Activated T-helper 1 cell treated with anti-CD3 and anti-CD28 coated beads, Interleukin-12 subunit alpha, Interleukin-12 subunit beta, Interleukin-2, Interleukin-4 antibody, amounts not matched to agents 30 ng/mL and 10 ng/mL and 1 ng/mL, durations not matched to agents 14 hours and 24 hours and 36 hours (primary cell): ENCODE measurements at regions not wholly inside any gene's neighbourhood (a gene's known extent, or its start where the extent isn't known, plus 50 kb on each side); places are given as distances from the start of the nearest gene placed in this dataset.

ENCODE experiments used
- DNase-seq: peaks from one replicate; pipeline ENCODE4 v3.0.0; 2021; ENCODE audit warnings: low spot score
- H3K27ac Mint-ChIP-seq: one replicate; pipeline ENCODE4 v1.8.0; 2021; ENCODE audit warnings: mild to moderate bottlenecking, mixed read lengths
- H3K27me3 Mint-ChIP-seq: one replicate; pipeline ENCODE4 v1.8.0; 2022; ENCODE audit warnings: mild to moderate bottlenecking, moderate library complexity, mixed read lengths; ENCODE audit not compliant: insufficient read depth
- H3K36me3 Mint-ChIP-seq: one replicate; pipeline ENCODE4 v1.8.0; 2021; ENCODE audit warnings: low read depth, mixed read lengths
- H3K4me1 Mint-ChIP-seq: one replicate; pipeline ENCODE4 v1.8.0; 2021; ENCODE audit warnings: low read depth, mixed read lengths
- H3K4me3 Mint-ChIP-seq: one replicate; pipeline ENCODE4 v1.8.0; 2021; ENCODE audit warnings: mild to moderate bottlenecking, moderate library complexity, mixed read lengths
- H3K9me3 Mint-ChIP-seq: one replicate; pipeline ENCODE4 v1.8.0; 2021; ENCODE audit warnings: mixed read lengths
- intact Hi-C: fragments of 100-400 bp; cut with micrococcal nuclease; formaldehyde crosslinking; loops from one replicate; pipeline ENCODE4 v1.15.1; 2024

DNA sequence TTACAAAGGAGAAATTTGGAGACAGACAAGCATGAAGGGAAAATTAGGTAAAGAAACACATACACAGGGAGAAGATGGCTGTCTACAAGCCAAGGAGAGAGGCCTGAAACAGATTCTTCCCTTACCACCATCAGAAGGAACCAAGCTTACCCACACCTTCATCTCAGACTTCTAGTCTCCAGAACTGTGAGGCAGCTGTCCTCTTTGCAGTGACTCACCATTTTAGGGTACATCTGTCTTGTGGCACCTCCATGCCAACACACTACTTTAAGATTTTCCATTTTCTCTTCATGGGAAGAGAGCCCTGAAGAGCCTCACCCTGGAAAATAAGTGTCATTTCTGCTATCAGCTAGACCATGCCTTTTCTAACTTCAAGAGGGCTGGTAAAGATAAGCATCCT is 369.3 kb downstream of the FRK start:
- Mint-ChIP-seq H3K27ac (no peak overlapping the region), H3K36me3 (no peaks in the 10 kb centered on the region), H3K27me3 (no peaks in the 10 kb centered on the region), H3K9me3 (peaks cover 3% of the 10 kb centered on the region), H3K4me3 (no peak overlapping the region), H3K4me1 (no peaks in the 10 kb centered on the region)
- intact Hi-C loops: no loop called here
- DNase-seq: no peak

DNA sequence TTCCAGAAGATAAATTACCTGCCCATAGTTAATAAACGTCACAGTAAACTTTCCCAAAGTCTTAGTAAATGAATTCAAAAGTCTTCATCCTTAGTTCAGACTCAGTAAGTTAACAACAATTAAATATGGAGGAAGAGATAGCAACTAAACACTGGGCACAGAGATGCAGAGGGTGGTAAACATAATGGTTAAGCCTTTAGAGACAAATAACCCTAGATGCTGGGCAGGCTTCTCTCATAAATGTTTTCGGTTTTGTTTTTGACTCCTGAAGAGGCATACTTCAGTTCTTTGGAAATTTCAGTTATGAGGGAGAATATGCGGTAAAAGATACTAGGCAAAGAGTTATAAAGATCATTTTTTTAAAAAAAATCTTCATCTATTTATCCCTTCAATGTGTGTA is 369.8 kb downstream of the FRK start:
- no peak overlapping the region for H3K4me3 Mint-ChIP-seq
- H3K27me3 Mint-ChIP-seq: no peaks in the 10 kb centered on the region
- no peaks in the 10 kb centered on the region for H3K36me3 Mint-ChIP-seq
- no peaks in the 10 kb centered on the region for H3K4me1 Mint-ChIP-seq
- DNase-seq: no peak
- no peak overlapping the region for H3K27ac Mint-ChIP-seq
- H3K9me3 Mint-ChIP-seq: no peaks in the 10 kb centered on the region
- intact Hi-C loops: no loop called here

DNA sequence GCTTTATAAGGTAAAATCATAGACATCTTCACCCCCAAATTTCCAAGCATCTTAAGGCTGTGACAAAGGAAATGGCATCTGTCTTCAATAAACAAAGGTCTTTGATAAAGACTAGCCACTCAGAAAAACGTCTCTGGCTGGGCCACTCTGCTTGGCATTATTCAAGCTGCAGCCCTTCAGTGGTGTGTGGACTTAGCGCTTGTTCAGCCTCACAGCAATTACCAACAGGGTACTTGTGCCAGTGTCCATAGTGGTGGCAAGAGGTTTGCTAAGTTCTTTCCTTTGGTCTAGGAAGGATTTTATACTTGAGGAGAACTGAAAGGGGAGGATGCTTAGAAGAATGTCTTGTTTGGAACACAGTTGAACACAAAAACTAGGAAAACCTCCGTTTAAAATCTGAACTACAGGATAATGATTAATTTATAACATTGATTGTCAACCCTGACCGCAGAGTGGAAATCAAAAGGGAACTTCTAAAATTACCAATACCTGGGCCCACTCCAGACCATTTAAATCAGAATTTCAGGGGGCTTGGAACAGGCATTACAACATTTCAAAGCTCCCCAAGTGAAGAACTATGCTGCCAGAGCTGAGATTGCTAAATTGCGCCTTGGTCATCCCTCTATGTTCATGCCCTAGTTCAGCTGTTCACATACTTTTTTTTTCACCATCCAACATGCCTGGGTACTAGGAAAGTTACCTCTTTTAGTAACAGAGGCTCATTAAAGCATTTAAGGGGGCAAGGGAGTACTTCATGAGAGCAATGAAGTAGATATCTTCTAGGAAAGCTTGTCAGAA is 378.5 kb downstream of the FRK start:
- H3K4me1 Mint-ChIP-seq: no peaks in the 10 kb centered on the region
- H3K27ac Mint-ChIP-seq: no peak overlapping the region
- intact Hi-C loops: no loop called here

DNA sequence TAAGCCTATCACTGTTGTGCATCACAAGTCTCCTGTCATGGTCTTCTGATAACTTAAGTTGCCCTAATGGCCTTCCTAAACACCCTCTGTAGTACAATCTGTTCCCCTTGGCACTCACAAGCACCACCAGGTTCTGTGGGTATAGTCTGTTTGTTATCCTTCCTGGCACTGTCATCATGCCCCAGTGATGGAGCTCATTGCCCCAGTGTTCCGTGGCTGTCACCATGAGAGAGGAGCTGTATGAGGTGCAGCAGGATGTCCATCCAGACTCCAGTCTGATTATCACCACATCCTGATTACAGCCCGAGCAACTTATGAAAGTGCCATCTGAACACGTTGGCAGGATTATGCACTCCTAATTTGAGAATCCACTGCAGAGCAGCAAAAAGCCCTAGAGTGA is 380.1 kb downstream of the FRK start:
- no peaks in the 10 kb centered on the region for H3K27me3 Mint-ChIP-seq
- no peaks in the 10 kb centered on the region for H3K36me3 Mint-ChIP-seq
- DNase-seq: no peak
- no peaks in the 10 kb centered on the region for H3K4me1 Mint-ChIP-seq
- intact Hi-C loops: no loop called here
- no peak overlapping the region for H3K4me3 Mint-ChIP-seq
- peaks cover 7% of the 10 kb centered on the region for H3K9me3 Mint-ChIP-seq
- H3K27ac Mint-ChIP-seq: no peak overlapping the region

More for the DNA sequence above, 378.5 kb downstream of the FRK start:
- Mint-ChIP-seq H3K27me3 (no peaks in the 10 kb centered on the region), H3K9me3 (no peaks in the 10 kb centered on the region), H3K36me3 (no peaks in the 10 kb centered on the region), H3K4me3 (no peak overlapping the region)
- no peak for DNase-seq

DNA sequence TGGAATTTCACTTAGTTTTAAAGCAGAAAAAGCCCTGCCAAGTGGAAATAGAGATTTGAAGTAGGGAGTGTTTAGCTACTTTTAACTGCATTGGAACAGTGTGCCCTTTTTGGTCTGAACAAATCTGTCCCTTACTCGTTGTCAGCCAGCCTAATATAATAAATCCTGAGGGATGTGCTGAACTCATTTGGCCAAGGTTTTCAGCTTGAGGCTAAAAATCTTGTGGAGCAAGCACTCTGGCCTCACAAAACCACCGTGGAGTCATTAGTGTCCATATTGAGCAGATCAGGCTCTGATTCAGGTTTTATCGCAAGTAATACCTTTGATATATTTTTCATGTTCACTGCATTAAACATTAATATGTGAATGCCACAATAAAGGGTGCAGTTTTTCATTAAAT is 383.5 kb downstream of the FRK start:
- peaks cover 8% of the 10 kb centered on the region for H3K9me3 Mint-ChIP-seq
- H3K27ac Mint-ChIP-seq: no peak overlapping the region
- no peak for DNase-seq
- no peaks in the 10 kb centered on the region for H3K27me3 Mint-ChIP-seq
- no peaks in the 10 kb centered on the region for H3K36me3 Mint-ChIP-seq
- intact Hi-C loops: no loop called here
- no peak overlapping the region for H3K4me3 Mint-ChIP-seq
- H3K4me1 Mint-ChIP-seq: no peaks in the 10 kb centered on the region

DNA sequence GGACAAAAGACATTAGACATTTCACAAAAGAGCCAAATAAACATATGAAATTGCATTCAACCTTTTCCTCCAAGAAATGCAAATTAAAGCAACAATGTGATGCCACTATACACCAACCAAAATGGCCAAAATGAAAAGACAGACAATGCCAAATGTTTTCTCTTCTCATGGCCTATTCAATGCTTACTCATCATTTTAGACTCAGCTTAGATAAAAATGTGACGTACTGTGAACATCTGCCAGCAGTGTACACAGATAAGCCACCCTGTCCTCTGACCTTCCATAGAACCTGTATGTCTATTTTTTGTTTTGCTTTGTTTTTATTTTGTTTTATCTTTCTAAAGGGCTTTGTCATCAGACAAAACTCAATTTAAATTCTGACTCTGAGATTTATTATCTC is 385.2 kb downstream of the FRK start:
- Mint-ChIP-seq H3K36me3 (no peaks in the 10 kb centered on the region), H3K4me1 (no peaks in the 10 kb centered on the region), H3K27ac (no peak overlapping the region), H3K9me3 (peaks cover 8% of the 10 kb centered on the region), H3K4me3 (no peak overlapping the region), H3K27me3 (no peaks in the 10 kb centered on the region)
- intact Hi-C loops: no loop called here
- no peak for DNase-seq

DNA sequence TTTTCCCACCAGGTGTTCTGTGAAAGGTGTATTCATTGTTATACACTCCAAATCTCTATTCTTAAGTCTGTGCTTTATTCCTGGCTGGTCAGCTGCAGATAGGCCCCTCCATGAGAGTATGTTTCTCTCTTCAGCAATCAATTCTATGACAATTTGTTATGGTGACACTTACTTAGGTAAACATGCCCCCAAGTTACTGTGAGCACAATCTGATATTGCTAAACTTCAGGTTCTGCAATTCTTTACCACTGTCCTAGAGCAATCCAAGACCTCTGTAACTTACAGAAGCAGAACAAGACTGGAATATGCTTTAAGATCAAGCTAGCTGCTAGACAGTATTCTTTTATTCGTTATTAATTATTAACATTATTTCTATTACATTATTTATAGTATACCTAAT is 391.9 kb downstream of the FRK start:
- no peak for DNase-seq
- intact Hi-C loops: no loop called here
- H3K27ac Mint-ChIP-seq: no peak overlapping the region
- no peaks in the 10 kb centered on the region for H3K27me3 Mint-ChIP-seq
- H3K4me3 Mint-ChIP-seq: no peak overlapping the region
- H3K9me3 Mint-ChIP-seq: no peaks in the 10 kb centered on the region
- H3K4me1 Mint-ChIP-seq: no peaks in the 10 kb centered on the region
- no peaks in the 10 kb centered on the region for H3K36me3 Mint-ChIP-seq

DNA sequence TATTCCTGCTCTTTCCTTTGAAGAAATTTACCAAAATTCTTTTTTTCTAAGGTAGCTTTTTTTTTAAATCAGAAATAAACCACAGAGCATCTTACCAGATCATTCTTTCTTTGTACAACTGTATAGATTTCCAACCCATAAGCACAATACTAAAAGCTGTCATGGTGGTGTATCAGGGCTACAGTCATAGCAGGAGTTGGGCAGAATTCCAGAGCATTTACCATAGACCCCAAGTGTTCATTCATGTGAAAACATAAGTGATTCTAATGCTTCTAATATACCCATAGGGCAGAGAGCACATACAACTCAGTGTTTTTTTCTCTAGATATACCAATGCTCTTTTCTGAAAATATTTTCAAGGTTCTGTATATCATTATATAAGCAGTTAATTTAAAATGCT is 392.5 kb downstream of the FRK start:
- Mint-ChIP-seq H3K36me3 (no peaks in the 10 kb centered on the region), H3K27me3 (no peaks in the 10 kb centered on the region), H3K4me1 (no peaks in the 10 kb centered on the region), H3K27ac (no peak overlapping the region), H3K9me3 (no peaks in the 10 kb centered on the region), H3K4me3 (no peak overlapping the region)
- intact Hi-C loops: no loop called here
- DNase-seq: no peak

DNA sequence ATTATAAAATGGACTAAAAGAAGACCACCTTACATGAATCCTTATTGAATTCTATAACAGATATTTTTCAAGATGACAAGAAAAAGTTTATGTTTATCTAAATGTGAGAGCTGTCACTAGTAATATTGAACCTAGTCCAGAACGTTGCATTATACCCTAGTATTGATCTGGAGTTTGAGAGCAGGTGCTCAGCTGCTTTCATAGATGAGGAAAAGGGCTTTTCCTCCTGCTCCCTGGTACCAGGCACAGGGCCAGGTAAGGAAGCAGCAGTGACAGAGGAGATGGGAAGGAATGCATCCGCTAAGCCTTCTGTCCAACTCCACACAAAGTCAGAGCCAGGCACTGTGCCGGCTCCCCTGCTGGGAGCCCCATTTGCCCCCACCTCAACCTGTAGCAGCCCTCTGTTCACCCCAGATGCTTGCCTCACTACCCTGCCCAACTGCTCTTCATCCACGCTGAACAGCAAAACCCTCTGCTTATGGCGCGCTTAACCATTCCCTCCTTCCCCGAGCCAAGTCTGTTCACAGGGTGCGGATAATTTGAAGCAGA is 393.1 kb downstream of the FRK start:
- Mint-ChIP-seq H3K4me1 (no peaks in the 10 kb centered on the region), H3K36me3 (no peaks in the 10 kb centered on the region), H3K27me3 (no peaks in the 10 kb centered on the region), H3K4me3 (no peak overlapping the region), H3K9me3 (no peaks in the 10 kb centered on the region), H3K27ac (no peak overlapping the region)
- no peak for DNase-seq
- intact Hi-C loops: no loop called here

DNA sequence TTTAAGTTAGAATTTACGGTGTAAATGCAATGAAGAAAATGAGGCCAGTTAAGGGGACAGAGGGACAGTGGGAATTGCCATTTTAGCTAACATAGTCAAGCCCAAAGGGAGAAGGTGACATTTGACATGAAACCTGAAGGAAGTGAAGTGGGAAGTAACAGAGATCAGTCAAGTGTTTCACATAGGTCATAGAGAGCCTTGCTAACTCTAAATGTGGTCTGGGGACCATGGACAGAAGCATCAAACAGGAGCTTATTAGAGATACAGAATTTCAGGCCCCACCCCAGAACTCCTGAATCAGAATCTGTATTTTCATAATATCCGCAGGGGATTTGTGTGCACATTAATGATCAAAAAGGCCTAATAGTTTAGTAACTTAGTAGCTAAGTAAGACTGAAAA is 393.7 kb downstream of the FRK start:
- DNase-seq: no peak
- H3K27me3 Mint-ChIP-seq: no peaks in the 10 kb centered on the region
- H3K4me1 Mint-ChIP-seq: no peaks in the 10 kb centered on the region
- intact Hi-C loops: no loop called here
- H3K9me3 Mint-ChIP-seq: no peaks in the 10 kb centered on the region
- no peaks in the 10 kb centered on the region for H3K36me3 Mint-ChIP-seq
- no peak overlapping the region for H3K4me3 Mint-ChIP-seq
- no peak overlapping the region for H3K27ac Mint-ChIP-seq

DNA sequence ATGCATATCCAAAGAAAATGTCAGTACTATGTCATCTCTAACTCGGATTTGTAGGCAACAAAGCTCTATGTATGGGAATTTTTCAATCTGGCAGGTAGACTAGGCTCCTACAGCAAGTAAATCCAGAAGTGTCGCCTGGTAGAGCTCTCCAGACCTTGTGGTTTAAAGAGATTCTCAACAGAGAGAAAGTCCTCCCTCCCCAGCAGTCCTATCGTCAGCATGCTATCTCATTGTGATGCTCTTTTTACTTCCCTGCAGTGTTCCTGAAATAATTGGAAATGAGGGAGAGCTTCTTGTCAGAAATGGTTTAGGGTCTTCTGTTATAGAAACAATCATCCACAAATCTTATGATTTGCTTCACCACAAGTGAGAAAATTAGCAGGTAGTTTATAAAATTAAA is 395.4 kb downstream of the FRK start:
- Mint-ChIP-seq H3K4me1 (no peaks in the 10 kb centered on the region), H3K27ac (no peak overlapping the region), H3K27me3 (no peaks in the 10 kb centered on the region), H3K9me3 (no peaks in the 10 kb centered on the region), H3K36me3 (no peaks in the 10 kb centered on the region), H3K4me3 (no peak overlapping the region)
- DNase-seq: no peak
- intact Hi-C loops: no loop called here

DNA sequence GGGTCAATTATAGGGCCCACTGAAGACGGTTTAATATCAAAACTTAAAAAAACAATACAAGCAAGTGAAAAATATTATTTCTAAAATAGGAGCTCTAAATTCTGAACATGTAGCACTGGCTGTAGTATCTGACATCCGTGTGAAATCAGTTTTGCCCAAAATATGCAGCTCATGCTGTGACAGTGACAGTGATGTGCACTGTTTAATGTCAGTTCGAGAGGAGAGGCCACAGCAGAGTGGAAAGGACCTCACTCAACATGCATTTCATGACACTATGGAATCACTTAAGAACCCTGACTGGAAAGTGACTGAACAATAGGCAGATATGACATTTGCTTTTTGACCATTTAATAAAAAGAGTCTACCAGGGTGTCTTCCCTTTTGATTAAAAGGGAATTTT is 397.0 kb downstream of the FRK start:
- H3K9me3 Mint-ChIP-seq: no peaks in the 10 kb centered on the region
- H3K27me3 Mint-ChIP-seq: no peaks in the 10 kb centered on the region
- intact Hi-C loops: no loop called here
- no peaks in the 10 kb centered on the region for H3K4me1 Mint-ChIP-seq
- H3K4me3 Mint-ChIP-seq: no peak overlapping the region
- H3K27ac Mint-ChIP-seq: no peak overlapping the region
- no peak for DNase-seq
- no peaks in the 10 kb centered on the region for H3K36me3 Mint-ChIP-seq

DNA sequence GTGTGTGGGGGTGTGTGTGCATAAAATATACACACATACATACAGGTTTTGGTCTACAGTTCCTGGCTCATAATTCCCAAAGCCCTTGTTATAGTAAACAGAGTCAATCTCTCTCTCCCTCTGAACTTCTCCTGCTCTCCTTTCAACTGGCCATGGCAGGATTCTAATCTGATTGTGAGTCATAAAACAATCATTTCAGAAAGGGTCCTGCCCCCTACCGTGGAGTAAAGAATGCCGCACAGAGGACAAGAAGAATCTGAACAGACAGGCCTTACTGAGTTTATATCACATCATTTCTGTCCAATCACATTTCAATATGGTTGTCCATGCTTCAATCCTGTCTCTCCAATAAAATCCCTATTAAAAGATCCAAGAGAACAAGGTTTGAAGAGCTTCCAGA is 416.9 kb downstream of the FRK start:
- Mint-ChIP-seq H3K9me3 (peaks cover 12% of the 10 kb centered on the region), H3K4me3 (no peak overlapping the region), H3K4me1 (no peaks in the 10 kb centered on the region), H3K36me3 (no peaks in the 10 kb centered on the region), H3K27ac (no peak overlapping the region), H3K27me3 (no peaks in the 10 kb centered on the region)
- DNase-seq: no peak
- intact Hi-C loops: no loop called here

DNA sequence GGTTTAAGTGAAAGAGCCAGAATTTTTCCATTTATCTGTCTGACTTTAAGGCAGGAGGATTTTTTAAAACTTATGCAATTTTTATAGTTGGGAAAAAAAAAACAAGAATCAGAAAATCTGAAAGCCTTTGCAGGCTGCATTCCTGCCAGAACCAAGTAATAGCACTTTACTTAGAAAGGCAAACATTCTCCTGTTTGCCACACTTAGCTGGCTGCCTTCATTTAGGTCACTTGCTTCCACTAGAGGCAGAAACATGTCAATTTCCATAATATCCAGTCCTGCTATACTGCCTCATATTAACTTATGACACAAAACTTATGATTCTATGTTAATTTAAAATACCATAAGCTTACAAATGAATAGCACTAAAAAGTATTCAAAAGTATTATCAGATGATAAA is 425.8 kb downstream of the FRK start:
- intact Hi-C loops: no loop called here
- no peak for DNase-seq
- Mint-ChIP-seq H3K9me3 (no peaks in the 10 kb centered on the region), H3K4me1 (no peaks in the 10 kb centered on the region), H3K27ac (no peak overlapping the region), H3K36me3 (no peaks in the 10 kb centered on the region), H3K4me3 (no peak overlapping the region), H3K27me3 (no peaks in the 10 kb centered on the region)
